ENCODE measurements at regions not wholly inside any gene's neighbourhood (a gene's known extent, or its start where the extent isn't known, plus 50 kb on each side); places are given as distances from the start of the nearest gene placed in this dataset.

- TF ChIP-seq CTCF (IDR thresholded peaks at IDR 0.05; ENCODE audit: insufficient read depth, low read depth, low read length) (no peak), EZH2 (IDR thresholded peaks at IDR 0.05; ENCODE audit: insufficient read depth, low read length) (no peak)
These were observed 84.0 kb upstream of the PRICKLE1 start for GRCh38 chr12:42673535-42673934.
